Kidney glomerular epithelial cell (primary cell): ENCODE measurements at regions not wholly inside any gene's neighbourhood (a gene's known extent, or its start where the extent isn't known, plus 50 kb on each side); places are given as distances from the start of the nearest gene placed in this dataset.

ENCODE experiments used
- DNase-seq: peaks from one replicate; lab custom pipeline; 2025; lab: John Stamatoyannopoulos, UW

GRCh38 chr7:76149847-76150691 lies 51.6 kb upstream of the SRRM3 start:
- no peak for DNase-seq
